ENCODE measurements at regions not wholly inside any gene's neighbourhood (a gene's known extent, or its start where the extent isn't known, plus 50 kb on each side); places are given as distances from the start of the nearest gene placed in this dataset.

DNA sequence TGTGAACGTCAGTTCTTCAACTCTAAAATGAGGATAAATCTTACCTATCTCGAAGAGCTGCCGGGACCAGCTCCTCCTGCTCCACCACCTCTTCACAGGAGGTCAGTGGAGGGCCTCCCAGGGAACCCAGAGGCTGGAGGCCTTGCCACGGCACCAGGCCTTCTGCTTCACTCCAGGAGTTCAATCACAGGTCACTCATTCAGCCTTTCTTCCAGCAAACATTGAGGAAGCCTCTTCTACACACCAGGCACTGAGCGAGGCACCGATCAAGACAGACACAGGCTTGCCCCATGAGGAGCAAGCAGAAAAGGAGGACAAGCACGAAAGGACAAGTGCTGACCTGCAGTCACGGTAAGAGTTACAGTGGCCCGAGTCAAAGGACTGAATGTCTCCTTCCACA is 64.8 kb upstream of the WNT11 start:
- Mint-ChIP-seq H3K4me3 (no peak overlapping the region), H3K27me3 (ENCODE audit: insufficient read depth) (peaks cover 31% of the 10 kb centered on the region), H3K4me1 (no peaks in the 10 kb centered on the region), H3K9me3 (peaks cover 13% of the 10 kb centered on the region), H3K27ac (no peak overlapping the region), H3K36me3 (ENCODE audit: low read depth) (no peaks in the 10 kb centered on the region)
- no peaks in the 10 kb centered on the region for H3K27me3 ChIP-seq (ENCODE audit: control insufficient read depth, insufficient read depth, low read length, poor library complexity, severe bottlenecking)
- H3K4me3 ChIP-seq (ENCODE audit: low read length), result no peak overlapping the region
- no peak overlapping the region for H3K9ac ChIP-seq (ENCODE audit: extremely low read depth, low read length, poor library complexity, severe bottlenecking)
- H3K9me3 ChIP-seq (ENCODE audit: control insufficient read depth, low read length), result no peaks in the 10 kb centered on the region
- no peaks in the 10 kb centered on the region for H3K36me3 ChIP-seq (ENCODE audit: control insufficient read depth, insufficient read depth, low read length)
- no peak overlapping the region for H3K27ac ChIP-seq (ENCODE audit: low read depth, low read length)
- TF ChIP-seq, protein P1, sequence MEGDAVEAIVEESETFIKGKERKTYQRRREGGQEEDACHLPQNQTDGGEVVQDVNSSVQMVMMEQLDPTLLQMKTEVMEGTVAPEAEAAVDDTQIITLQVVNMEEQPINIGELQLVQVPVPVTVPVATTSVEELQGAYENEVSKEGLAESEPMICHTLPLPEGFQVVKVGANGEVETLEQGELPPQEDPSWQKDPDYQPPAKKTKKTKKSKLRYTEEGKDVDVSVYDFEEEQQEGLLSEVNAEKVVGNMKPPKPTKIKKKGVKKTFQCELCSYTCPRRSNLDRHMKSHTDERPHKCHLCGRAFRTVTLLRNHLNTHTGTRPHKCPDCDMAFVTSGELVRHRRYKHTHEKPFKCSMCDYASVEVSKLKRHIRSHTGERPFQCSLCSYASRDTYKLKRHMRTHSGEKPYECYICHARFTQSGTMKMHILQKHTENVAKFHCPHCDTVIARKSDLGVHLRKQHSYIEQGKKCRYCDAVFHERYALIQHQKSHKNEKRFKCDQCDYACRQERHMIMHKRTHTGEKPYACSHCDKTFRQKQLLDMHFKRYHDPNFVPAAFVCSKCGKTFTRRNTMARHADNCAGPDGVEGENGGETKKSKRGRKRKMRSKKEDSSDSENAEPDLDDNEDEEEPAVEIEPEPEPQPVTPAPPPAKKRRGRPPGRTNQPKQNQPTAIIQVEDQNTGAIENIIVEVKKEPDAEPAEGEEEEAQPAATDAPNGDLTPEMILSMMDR (conservative IDR thresholded peaks at IDR 0.05), result no peak
- DNase-seq, result no peak
- WGBS, 2 experiments (ENCODE audit: insufficient coverage in 1 of 2, insufficient read length in 1 of 2), result 92 to 96% methylated on average over 7 to 9 of the region's 9 CpGs
- no peaks in the 10 kb centered on the region for H3K4me1 ChIP-seq (ENCODE audit: control insufficient read depth, insufficient read depth, low read length)

GRCh38 chr11:76270389-76270788 is 64.1 kb upstream of the WNT11 start:
- Histone ChIP-seq H3K27me3 (ENCODE audit: control insufficient read depth, insufficient read depth, low read length, poor library complexity, severe bottlenecking) (no peaks in the 10 kb centered on the region), H3K9me3 (ENCODE audit: control insufficient read depth, low read length) (no peaks in the 10 kb centered on the region), H3K27ac (ENCODE audit: low read depth, low read length) (no peak overlapping the region), H3K36me3 (ENCODE audit: control insufficient read depth, insufficient read depth, low read length) (no peaks in the 10 kb centered on the region), H3K4me3 (ENCODE audit: low read length) (no peak overlapping the region), H3K4me1 (ENCODE audit: control insufficient read depth, insufficient read depth, low read length) (no peaks in the 10 kb centered on the region), H3K9ac (ENCODE audit: extremely low read depth, low read length, poor library complexity, severe bottlenecking) (no peak overlapping the region)
- no peak overlapping the region for H3K4me3 Mint-ChIP-seq
- H3K27ac Mint-ChIP-seq, result no peak overlapping the region
- H3K4me1 Mint-ChIP-seq, result no peaks in the 10 kb centered on the region
- 90 to 100% methylated on average over 1 of the region's 1 CpG for WGBS, 2 experiments (ENCODE audit: insufficient coverage in 1 of 2, insufficient read length in 1 of 2)
- H3K36me3 Mint-ChIP-seq (ENCODE audit: low read depth), result no peaks in the 10 kb centered on the region
- H3K9me3 Mint-ChIP-seq, result peaks cover 13% of the 10 kb centered on the region
- TF ChIP-seq, protein P1 (conservative IDR thresholded peaks at IDR 0.05), result no peak
- DNase-seq, result no peak
- peaks cover 27% of the 10 kb centered on the region for H3K27me3 Mint-ChIP-seq (ENCODE audit: insufficient read depth)

- H3K27me3 Mint-ChIP-seq (ENCODE audit: insufficient read depth), result peaks cover 21% of the 10 kb centered on the region
- no peaks in the 10 kb centered on the region for H3K27me3 ChIP-seq (ENCODE audit: control insufficient read depth, insufficient read depth, low read length, poor library complexity, severe bottlenecking)
- no peak overlapping the region for H3K4me3 ChIP-seq (ENCODE audit: low read length)
- peaks cover 8% of the 10 kb centered on the region for H3K9me3 Mint-ChIP-seq
- WGBS, 2 experiments (ENCODE audit: insufficient coverage in 1 of 2, insufficient read length in 1 of 2), result 92 to 100% methylated on average over 1 to 13 of the region's 13 CpGs
- no peaks in the 10 kb centered on the region for H3K36me3 ChIP-seq (ENCODE audit: control insufficient read depth, insufficient read depth, low read length)
- no peak overlapping the region for H3K27ac Mint-ChIP-seq
- H3K4me1 ChIP-seq (ENCODE audit: control insufficient read depth, insufficient read depth, low read length), result no peaks in the 10 kb centered on the region
- no peaks in the 10 kb centered on the region for H3K9me3 ChIP-seq (ENCODE audit: control insufficient read depth, low read length)
- H3K9ac ChIP-seq (ENCODE audit: extremely low read depth, low read length, poor library complexity, severe bottlenecking), result no peak overlapping the region
- H3K4me1 Mint-ChIP-seq, result no peaks in the 10 kb centered on the region
- no peak for DNase-seq
- TF ChIP-seq, protein P1 (conservative IDR thresholded peaks at IDR 0.05), result no peak
- no peak overlapping the region for H3K27ac ChIP-seq (ENCODE audit: low read depth, low read length)
- no peaks in the 10 kb centered on the region for H3K36me3 Mint-ChIP-seq (ENCODE audit: low read depth)
- H3K4me3 Mint-ChIP-seq, result no peak overlapping the region
These were observed 63.5 kb upstream of the WNT11 start for GRCh38 chr11:76269661-76270261.

Data from endodermal cell (in vitro differentiated cells).